Uterus (tissue), 3 donors: ENCODE measurements at regions not wholly inside any gene's neighbourhood (a gene's known extent, or its start where the extent isn't known, plus 50 kb on each side); places are given as distances from the start of the nearest gene placed in this dataset.

Experiments used
- DNase-seq, 2 donors: peaks; one replicate each; pipeline ENCODE4 v3.0.0-alpha.2; 2019 to 2020
- H3K27ac ChIP-seq, 2 donors: fragments of 200-600 bp; sonication (generic); 1 replicate in 1 of 2; 2 replicates in 1 of 2; pipeline ENCODE4 v1.5.1; 2016 to 2018
- H3K27me3 ChIP-seq, 2 donors: fragments of 200-600 bp; sonication (generic); one replicate each; pipeline ENCODE4 v1.5.1; 2018 to 2019; ENCODE audit warnings: control low read depth in 1 of 2
- H3K36me3 ChIP-seq, 2 donors: fragments of 200-600 bp; sonication (generic); one replicate each; pipeline ENCODE4 v1.5.1; 2019; ENCODE audit warnings: control low read depth in 1 of 2
- H3K4me1 ChIP-seq, 2 donors: fragments of 200-600 bp; sonication (generic); one replicate each; pipeline ENCODE4 v1.5.1; 2018 to 2019; ENCODE audit warnings: control low read depth in 1 of 2
- H3K4me3 ChIP-seq, 2 donors: fragments of 200-600 bp; sonication (generic); 1 replicate in 1 of 2; 2 replicates in 1 of 2; pipeline ENCODE4 v1.5.1; 2018 to 2019; ENCODE audit warnings: mild to moderate bottlenecking in 1 of 2
- H3K9me3 ChIP-seq, 2 donors: fragments of 200-600 bp; sonication (generic); one replicate each; pipeline ENCODE4 v1.5.1; 2019; ENCODE audit warnings: control low read depth in 1 of 2
- CTCF ChIP-seq, 4 experiments: fragments of 200-600 bp in 2 of 4; fragments of 450-650 bp in 2 of 4; sonication (generic) in 2 of 4; IDR thresholded peaks; one replicate each; pipeline ENCODE4 v1.5.1; 2016 to 2019; ENCODE audit warnings: antibody characterized with exemption in 4 of 4, mild to moderate bottlenecking in 2 of 4, moderate library complexity in 1 of 4
- POLR2A ChIP-seq, 2 donors: fragments of 450-650 bp; IDR thresholded peaks; one replicate each; pipeline ENCODE4 v1.6.1; 2016; ENCODE audit warnings: antibody characterized with exemption in 2 of 2, mild to moderate bottlenecking in 1 of 2, moderate library complexity in 1 of 2
- intact Hi-C: fragments of 100-400 bp; cut with DNase I; formaldehyde crosslinking; loops from one replicate; pipeline ENCODE4 v1.15.1; 2023; ENCODE audit warnings: low total_unique reads
- donor health status: DM: yes; HTN: yes; CAD: no.

GRCh38 chr6:92566632-92567031 is 852.7 kb downstream of the EPHA7 start:
- DNase-seq = no peak
- H3K4me1 ChIP-seq = no peaks in the 10 kb centered on the region
- no peaks in the 10 kb centered on the region for H3K9me3 ChIP-seq
- TF ChIP-seq CTCF (IDR thresholded peaks at IDR 0.05) (no peak), POLR2A (IDR thresholded peaks at IDR 0.05) (no peak)
- no peak overlapping the region for H3K27ac ChIP-seq
- intact Hi-C loops = no loop called here
- H3K36me3 ChIP-seq = no peaks in the 10 kb centered on the region
- H3K4me3 ChIP-seq = no peak overlapping the region
- H3K27me3 ChIP-seq = no peaks in the 10 kb centered on the region

- TF ChIP-seq POLR2A (IDR thresholded peaks at IDR 0.05) (no peak), CTCF (IDR thresholded peaks at IDR 0.05) (no peak)
- no peak for DNase-seq
- H3K27me3 ChIP-seq = no peaks in the 10 kb centered on the region
- H3K4me1 ChIP-seq = no peaks in the 10 kb centered on the region
- H3K4me3 ChIP-seq = no peak overlapping the region
- H3K27ac ChIP-seq = no peak overlapping the region
- intact Hi-C loops = no loop called here
- H3K36me3 ChIP-seq = no peaks in the 10 kb centered on the region
- H3K9me3 ChIP-seq = no peaks in the 10 kb centered on the region
These were observed 855.0 kb downstream of the EPHA7 start for GRCh38 chr6:92564376-92564775.

- no peak overlapping the region for H3K4me3 ChIP-seq
- TF ChIP-seq CTCF (IDR thresholded peaks at IDR 0.05) (no peak), POLR2A (IDR thresholded peaks at IDR 0.05) (no peak)
These were observed 859.7 kb downstream of the EPHA7 start for GRCh38 chr6:92559611-92560010.

GRCh38 chr6:92559003-92559402 is 860.4 kb downstream of the EPHA7 start:
- no peak for TF ChIP-seq CTCF (IDR thresholded peaks at IDR 0.05)
- no peak for TF ChIP-seq POLR2A (IDR thresholded peaks at IDR 0.05)
- Histone ChIP-seq H3K27me3 (no peaks in the 10 kb centered on the region), H3K4me1 (no peaks in the 10 kb centered on the region), H3K9me3 (no peaks in the 10 kb centered on the region), H3K36me3 (no peaks in the 10 kb centered on the region), H3K4me3 (no peak overlapping the region), H3K27ac (no peak overlapping the region)
- intact Hi-C loops = no loop called here
- no peak for DNase-seq

More at GRCh38 chr6:92559611-92560010, 859.7 kb downstream of the EPHA7 start:
- Histone ChIP-seq H3K4me1 (no peaks in the 10 kb centered on the region), H3K27ac (no peak overlapping the region), H3K27me3 (no peaks in the 10 kb centered on the region), H3K36me3 (no peaks in the 10 kb centered on the region), H3K9me3 (no peaks in the 10 kb centered on the region)
- no peak for DNase-seq
- intact Hi-C loops = no loop called here

- DNase-seq = no peak
- no peak overlapping the region for H3K27ac ChIP-seq
- no peaks in the 10 kb centered on the region for H3K36me3 ChIP-seq
- H3K9me3 ChIP-seq = no peaks in the 10 kb centered on the region
- intact Hi-C loops = no loop called here
- TF ChIP-seq CTCF (IDR thresholded peaks at IDR 0.05) (no peak), POLR2A (IDR thresholded peaks at IDR 0.05) (no peak)
- no peaks in the 10 kb centered on the region for H3K4me1 ChIP-seq
- no peak overlapping the region for H3K4me3 ChIP-seq
- no peaks in the 10 kb centered on the region for H3K27me3 ChIP-seq
These were observed 868.9 kb downstream of the EPHA7 start for GRCh38 chr6:92550501-92550900.
